GM12878 (cell line): ENCODE measurements at regions not wholly inside any gene's neighbourhood (a gene's known extent, or its start where the extent isn't known, plus 50 kb on each side); places are given as distances from the start of the nearest gene placed in this dataset.

Experiments used
- ATAC-seq: fragments of 200-7000 bp; cut with Tn5 transposase; 3 replicates; pipeline ENCODE4 v1.9.1; 2020; ENCODE audit warnings: mild to moderate bottlenecking, moderate library complexity
- BruUV-seq: library from RNA; stranded (reverse); fragments of 400-500 nt; replicated peaks from 2 replicates; lab custom pipeline; 2021; lab: Mats Ljungman, UMichigan
- CTCF ChIA-PET: fragments of 300-600 bp; sonication (Branson Sonifier 250); formaldehyde crosslinking; extraction: SDS; loops from one replicate; lab custom pipeline; 2021; ENCODE audit warnings: inconsistent platforms; lab: Yijun Ruan, JAX
- POLR2A ChIA-PET: fragments of 350-600 bp; formaldehyde crosslinking; extraction: SDS; loops from one replicate; lab custom pipeline; 2021; ENCODE audit warnings: inconsistent platforms; lab: Charles Lee
- RAD21 ChIA-PET: fragments of 300-600 bp; sonication (Branson Sonifier 250); formaldehyde crosslinking; loops from one replicate; lab custom pipeline; 2023; ENCODE audit warnings: antibody characterized with exemption; ENCODE audit not compliant: unreplicated experiment; lab: Charles Lee
- SMC1A ChIA-PET: fragments of 300-600 bp; sonication (Branson Sonifier 250); formaldehyde crosslinking; loops from one replicate; lab custom pipeline; 2023; ENCODE audit not compliant: unreplicated experiment, uncharacterized antibody; lab: Charles Lee
- DNase-seq: peaks from one replicate; pipeline ENCODE4 v3.0.0-alpha.2; 2011; ENCODE audit warnings: low read depth, low spot score
- FAIRE-seq: peaks from 3 replicates; lab custom pipeline; 2011; peaks lifted over from hg19 to GRCh38; lab: Jason Lieb, UNC
- H2AFZ ChIP-seq: 2 replicates; pipeline ENCODE4 v1.6.0; 2011; ENCODE audit warnings: low read depth, low read length, control low read depth; ENCODE audit not compliant: control insufficient read depth
- H3K27ac ChIP-seq: 2 replicates; pipeline ENCODE4 v1.5.1; 2011; ENCODE audit warnings: control low read depth; ENCODE audit not compliant: control insufficient read depth, insufficient read depth
- H3K27me3 ChIP-seq, 2 experiments: replicated peaks in 1 of 2; 2 replicates each; pipeline versions ENCODE4 v1.6.0 to v1.6.1; 2011; ENCODE audit warnings: low read length in 1 of 2; ENCODE audit not compliant: control insufficient read depth in 2 of 2, insufficient read depth in 2 of 2
- H3K36me3 ChIP-seq, 2 experiments: 2 replicates each; pipeline ENCODE4 v1.5.1; 2011; ENCODE audit warnings: low read length in 1 of 2; ENCODE audit not compliant: control insufficient read depth in 2 of 2, insufficient read depth in 2 of 2
- H3K4me1 ChIP-seq: 2 replicates; pipeline ENCODE4 v1.6.1; 2011; ENCODE audit warnings: mild to moderate bottlenecking, low read length, moderate library complexity, mixed read lengths; ENCODE audit not compliant: control insufficient read depth, insufficient read depth
- H3K4me2 ChIP-seq: 2 replicates; pipeline ENCODE4 v1.6.0; 2011; ENCODE audit warnings: control low read depth; ENCODE audit not compliant: control insufficient read depth, insufficient read depth
- H3K4me3 ChIP-seq: fragments of 200-600 bp; sonication (generic); 2 replicates; pipeline ENCODE4 v1.5.1; 2016
- H3K79me2 ChIP-seq: 2 replicates; pipeline ENCODE4 v1.6.0; 2011; ENCODE audit warnings: low read length; ENCODE audit not compliant: control insufficient read depth, insufficient read depth
- H3K9ac ChIP-seq: 2 replicates; pipeline ENCODE4 v1.8.0; 2011; ENCODE audit warnings: low read length, control low read depth, mixed read lengths; ENCODE audit not compliant: control insufficient read depth, insufficient read depth
- H3K9me3 ChIP-seq: replicated peaks from 3 replicates; pipeline ENCODE4 v1.5.1; 2011; ENCODE audit warnings: mild to moderate bottlenecking, low read length; ENCODE audit not compliant: control insufficient read depth, insufficient read depth
- H4K20me1 ChIP-seq: 2 replicates; pipeline ENCODE4 v1.6.0; 2011; ENCODE audit not compliant: control insufficient read depth, insufficient read depth
- ASH2L ChIP-seq: fragments of 300-600, 200-600 bp; sonication (generic); IDR thresholded peaks from 2 replicates; pipeline ENCODE4 v1.6.1; 2017; ENCODE audit warnings: low read depth, mild to moderate bottlenecking, borderline replicate concordance
- ATF2 ChIP-seq: IDR thresholded peaks from 2 replicates; pipeline ENCODE4 v1.6.1; 2012; ENCODE audit warnings: low read length, inconsistent platforms
- CREM ChIP-seq: IDR thresholded peaks from 2 replicates; pipeline ENCODE4 v1.6.1; 2014; ENCODE audit warnings: antibody characterized with exemption, low read depth
- CTCF ChIP-seq, 3 experiments: IDR thresholded peaks in 2 of 3; conservative IDR thresholded peaks in 1 of 3; 2 replicates each; pipeline ENCODE4 v1.5.1; 2011; ENCODE audit warnings: low read depth in 3 of 3, low read length in 3 of 3, mild to moderate bottlenecking in 3 of 3, control low read depth in 2 of 3, moderate library complexity in 2 of 3, inconsistent platforms in 1 of 3, mixed read lengths in 1 of 3; ENCODE audit not compliant: control insufficient read depth in 2 of 3, insufficient read depth in 1 of 3; ENCODE audit errors: extremely low read depth in 1 of 3
- HDAC2 ChIP-seq: fragments of 200-600 bp; sonication (generic); IDR thresholded peaks from 2 replicates; pipeline ENCODE4 v1.6.1; 2017
- IRF5 ChIP-seq: fragments of 450-650 bp; IDR thresholded peaks from 2 replicates; pipeline ENCODE4 v1.6.1; 2017; ENCODE audit warnings: borderline replicate concordance
- RAD21 ChIP-seq: IDR thresholded peaks from 2 replicates; pipeline ENCODE4 v1.6.1; 2011; ENCODE audit warnings: mild to moderate bottlenecking, low read depth, low read length, moderate library complexity; ENCODE audit not compliant: insufficient read depth
- RB1 ChIP-seq: fragments of 450-650 bp; formaldehyde crosslinking; IDR thresholded peaks from 2 replicates; pipeline ENCODE4 v1.6.1; 2017; ENCODE audit warnings: mild to moderate bottlenecking, borderline replicate concordance
- SPI1 ChIP-seq: IDR thresholded peaks from 2 replicates; pipeline ENCODE4 v1.6.1; 2011; ENCODE audit warnings: low read depth, mild to moderate bottlenecking, low read length, moderate library complexity, borderline replicate concordance; ENCODE audit not compliant: insufficient read depth
- SREBF1 ChIP-seq: IDR thresholded peaks from 2 replicates; pipeline ENCODE4 v1.6.1; 2012; ENCODE audit warnings: mild to moderate bottlenecking, low read length
- SREBF2 ChIP-seq: IDR thresholded peaks from 2 replicates; pipeline ENCODE4 v1.6.1; 2012; ENCODE audit warnings: mild to moderate bottlenecking, low read length
- SUZ12 ChIP-seq: fragments of 200-600 bp; sonication (generic); IDR thresholded peaks from one replicate; pipeline ENCODE4 v1.6.1; 2018; ENCODE audit warnings: antibody characterized with exemption, mild to moderate bottlenecking; ENCODE audit not compliant: unreplicated experiment
- ZNF274 ChIP-seq: IDR thresholded peaks from one replicate; pipeline ENCODE4 v1.8.0; 2011; ENCODE audit not compliant: insufficient read length, insufficient read depth
- WGBS: methylation state at CpG from one replicate; pipeline ENCODE4 v1.1.6; 2016; ENCODE audit warnings: low lambda C conversion rate; ENCODE audit not compliant: insufficient replicate concordance, insufficient coverage; ENCODE audit errors: missing lambda C conversion rate; 5-methylcytosine and 5-hydroxymethylcytosine counted together
- in situ Hi-C: fragments of 300-500 bp; cut with MboI; formaldehyde crosslinking; loops from 9 replicates; pipeline ENCODE4 v1.14.3; 2018; ENCODE audit warnings: mixed read lengths
- intact Hi-C: fragments of 100-400 bp; cut with micrococcal nuclease; formaldehyde crosslinking; loops from one replicate; pipeline ENCODE4 v1.14.2; 2022; ENCODE audit not compliant: unreplicated experiment

- Histone ChIP-seq H3K9ac (no peak overlapping the region), H3K4me2 (no peak overlapping the region), H3K27me3 (no peaks in the 10 kb centered on the region), H3K27ac (no peak overlapping the region), H3K79me2 (no peaks in the 10 kb centered on the region), H2AFZ (no peak overlapping the region), H3K4me3 (no peak overlapping the region), H3K36me3 (no peaks in the 10 kb centered on the region), H3K9me3 (no peaks in the 10 kb centered on the region), H4K20me1 (no peaks in the 10 kb centered on the region), H3K4me1 (no peaks in the 10 kb centered on the region)
- RAD21 ChIA-PET, result interaction anchor here (1.2 kb wide), 1 partner anchor 9 kb away, joined by 3 read pairs; no protein-coding TSS in a partner anchor
- TF ChIP-seq HDAC2, result no peak
- TF ChIP-seq SREBF2, result no peak
- no peak for TF ChIP-seq CREM
- TF ChIP-seq ASH2L, result no peak
- peak; percentile 35 for TF ChIP-seq RAD21
- no peak for TF ChIP-seq RB1
- no peak for TF ChIP-seq ZNF274
- TF ChIP-seq SPI1, result no peak
- TF ChIP-seq SREBF1, result no peak
- no peak for TF ChIP-seq IRF5
- TF ChIP-seq SUZ12, result no peak
- TF ChIP-seq CTCF (IDR thresholded peaks at IDR 0.05 in 2 of 3, conservative IDR thresholded peaks at IDR 0.05 in 1 of 3; ENCODE audit: control insufficient read depth in 2 of 3, extremely low read depth in 1 of 3, insufficient read depth in 1 of 3, low read depth in 3 of 3, low read length in 3 of 3), result peak; percentile 59 to 88 (median 81)
- TF ChIP-seq ATF2, result no peak
- DNase-seq (no peak), ATAC-seq (peak; percentile 91), FAIRE-seq (no peak)
- intact Hi-C loops, result no loop called here
- POLR2A ChIA-PET, result no interaction called here
- WGBS, result 0% methylated on average over 2 of the region's 2 CpGs
- no TSS peak for BruUV-seq
- SMC1A ChIA-PET, result no interaction called here
- in situ Hi-C loops, result no loop called here
- CTCF ChIA-PET, result interaction anchor here (0.6 to 1.2 kb wide), 4 partner anchors 9 to 18 kb away, joined by 3 to 4 read pairs (median 3); no protein-coding TSS in a partner anchor
Measured at GRCh38 chr1:102174259-102174863, 177.6 kb upstream of the OLFM3 start.
